ENCODE measurements at regions not wholly inside any gene's neighbourhood (a gene's known extent, or its start where the extent isn't known, plus 50 kb on each side); places are given as distances from the start of the nearest gene placed in this dataset.
A peak's percentile ranks its signal among the peaks of the same experiment; 100 is the strongest.

DNA sequence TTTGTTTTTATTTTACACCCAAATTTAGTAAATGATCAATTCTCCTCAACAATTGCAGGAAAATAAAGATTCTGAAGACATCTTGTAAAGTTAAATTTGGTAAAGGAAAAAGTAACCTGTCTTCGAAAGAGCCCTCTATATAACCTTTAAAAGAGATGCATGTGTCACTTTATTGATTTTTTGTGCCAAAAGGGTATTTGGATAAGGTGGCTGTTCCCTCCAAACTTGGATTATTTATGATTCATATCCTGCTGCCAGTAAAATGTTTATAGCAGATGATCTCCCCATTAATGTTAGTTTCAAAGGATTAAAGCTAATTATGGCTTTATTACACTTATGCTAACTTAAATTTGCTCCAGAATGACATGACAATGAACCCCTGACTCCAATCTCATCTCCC, 98.8 kb downstream of the DUSP6 start:
- DNase-seq, result no peak

GRCh38 chr12:89252284-89252683, 100.0 kb downstream of the DUSP6 start:
- no peak for DNase-seq

GRCh38 chr12:89251342-89252271, 100.7 kb downstream of the DUSP6 start:
- DNase-seq, result no peak

DNA sequence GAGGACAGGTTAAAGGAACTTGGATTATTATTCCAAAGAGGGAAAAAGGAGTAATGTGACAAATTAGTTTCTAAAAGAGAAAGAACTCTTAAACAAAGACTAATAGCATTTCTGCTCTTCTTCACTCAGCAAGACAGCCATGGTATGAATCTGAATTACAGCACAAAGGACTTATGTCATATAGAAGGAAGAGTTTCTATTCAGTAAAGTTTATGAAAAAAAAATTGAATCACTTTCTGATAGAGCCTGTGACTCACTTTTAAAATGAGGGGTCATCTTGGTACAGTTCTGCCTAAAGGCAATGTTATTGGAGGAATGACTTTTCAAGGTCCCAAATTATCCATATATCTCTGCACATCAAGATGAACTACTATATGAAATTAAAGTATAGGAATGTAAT, 101.7 kb downstream of the DUSP6 start:
- DNase-seq, result no peak

GRCh38 chr12:89250213-89250612, 102.1 kb downstream of the DUSP6 start:
- no peak for DNase-seq

DNA sequence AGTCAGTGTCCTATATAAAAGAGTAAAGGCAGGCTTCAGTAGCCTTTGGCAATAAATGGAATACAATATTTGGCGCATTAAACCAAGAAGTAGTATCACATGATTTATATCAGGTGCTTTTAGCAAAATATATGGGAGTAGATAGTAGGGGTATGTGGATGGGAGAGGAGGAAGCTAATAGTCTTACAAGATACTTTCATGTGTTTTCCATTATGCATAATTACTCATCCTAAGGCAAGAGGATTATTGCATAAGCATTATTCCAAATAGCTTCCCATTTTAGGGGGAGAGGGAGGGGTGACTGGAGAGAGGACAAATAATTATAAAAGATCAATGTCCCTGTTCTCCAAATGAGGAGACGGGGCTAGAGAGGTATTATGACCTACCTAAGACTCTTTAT, 104.3 kb downstream of the DUSP6 start:
- DNase-seq, result no peak

GRCh38 chr12:89247541-89247942, 104.8 kb downstream of the DUSP6 start:
- DNase-seq, result no peak

- DNase-seq, result peak in 1 of 2 experiments; percentile 47
Observed at GRCh38 chr12:89245090-89245489, 107.2 kb downstream of the DUSP6 start.

DNA sequence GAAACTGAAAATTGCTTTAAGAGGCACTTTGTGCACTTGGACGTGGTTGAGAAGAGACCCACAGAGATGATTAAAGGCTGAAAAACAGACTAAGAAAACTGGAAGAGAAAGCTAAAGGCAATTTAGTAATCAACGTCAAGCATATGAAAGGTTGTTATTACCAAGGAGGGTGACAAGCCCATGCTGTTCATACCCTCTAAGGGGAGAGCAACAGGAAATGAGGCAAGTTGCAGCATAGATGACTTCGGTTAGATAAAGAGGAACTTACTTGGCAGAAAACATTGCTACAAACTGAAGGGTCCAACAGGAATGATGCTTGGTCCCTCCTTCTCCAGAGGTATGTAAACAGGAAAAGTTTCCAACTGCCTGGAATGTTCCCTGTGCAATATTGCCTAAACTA, 107.8 kb downstream of the DUSP6 start:
- no peak for DNase-seq

DNA sequence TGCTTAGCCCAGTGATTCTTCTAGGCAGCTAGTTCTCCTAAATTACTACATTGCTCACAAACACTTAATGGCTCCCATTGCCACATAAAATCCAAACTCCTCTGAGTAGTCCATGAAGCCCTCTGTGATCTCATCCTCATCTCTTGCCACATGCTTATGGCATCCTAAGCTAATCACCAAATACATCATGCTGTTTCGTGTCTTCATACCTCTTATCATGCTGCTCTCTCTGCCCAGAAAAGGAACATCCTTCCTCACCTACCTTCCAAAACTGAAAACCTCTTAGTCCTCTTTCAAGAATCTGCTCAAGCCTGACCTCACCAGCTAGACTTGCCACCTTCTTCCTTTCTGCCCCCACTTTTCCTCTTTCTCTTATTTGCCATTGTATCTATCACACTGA, 108.5 kb downstream of the DUSP6 start:
- no peak for DNase-seq

DNA sequence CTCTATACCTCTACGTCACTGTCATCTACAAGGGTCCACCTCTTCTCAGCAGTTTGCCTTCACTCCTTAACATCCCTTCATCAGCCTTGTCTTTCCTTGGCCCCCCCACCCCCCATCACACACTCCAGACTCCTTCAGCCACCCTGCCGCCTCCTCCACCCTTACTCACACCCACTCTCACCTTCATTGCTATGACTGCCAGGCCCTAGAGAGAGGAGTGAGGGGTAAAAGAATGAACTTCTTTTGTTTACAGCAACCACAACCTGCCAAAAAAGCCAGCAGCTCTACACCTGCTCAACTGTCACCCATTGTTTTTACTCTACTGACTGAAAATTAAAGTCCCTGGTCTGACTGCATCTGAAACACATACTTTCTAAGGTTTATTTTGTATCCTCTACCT, 112.8 kb downstream of the DUSP6 start:
- DNase-seq, result no peak

- no peak for DNase-seq
Observed at GRCh38 chr12:89238593-89238992, 113.7 kb downstream of the DUSP6 start.

DNA sequence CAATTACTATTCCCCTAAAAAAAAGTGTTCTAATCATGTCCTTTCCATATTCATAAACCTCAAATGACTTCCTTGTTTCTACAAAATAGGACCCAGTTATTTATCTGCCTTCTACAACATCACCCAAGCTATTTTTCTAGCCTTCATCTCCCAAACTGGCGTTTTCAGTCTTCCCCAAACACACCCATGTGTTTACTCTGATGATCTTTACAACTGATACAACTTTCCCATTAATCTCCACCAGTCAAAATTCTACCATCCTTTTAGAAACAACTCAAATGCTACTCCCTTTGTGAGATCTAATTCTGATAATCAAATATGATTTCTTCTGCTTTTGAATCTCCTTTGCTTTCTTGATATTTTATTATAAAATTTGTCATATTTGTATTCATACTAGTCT, 114.5 kb downstream of the DUSP6 start:
- DNase-seq, result no peak

DNA sequence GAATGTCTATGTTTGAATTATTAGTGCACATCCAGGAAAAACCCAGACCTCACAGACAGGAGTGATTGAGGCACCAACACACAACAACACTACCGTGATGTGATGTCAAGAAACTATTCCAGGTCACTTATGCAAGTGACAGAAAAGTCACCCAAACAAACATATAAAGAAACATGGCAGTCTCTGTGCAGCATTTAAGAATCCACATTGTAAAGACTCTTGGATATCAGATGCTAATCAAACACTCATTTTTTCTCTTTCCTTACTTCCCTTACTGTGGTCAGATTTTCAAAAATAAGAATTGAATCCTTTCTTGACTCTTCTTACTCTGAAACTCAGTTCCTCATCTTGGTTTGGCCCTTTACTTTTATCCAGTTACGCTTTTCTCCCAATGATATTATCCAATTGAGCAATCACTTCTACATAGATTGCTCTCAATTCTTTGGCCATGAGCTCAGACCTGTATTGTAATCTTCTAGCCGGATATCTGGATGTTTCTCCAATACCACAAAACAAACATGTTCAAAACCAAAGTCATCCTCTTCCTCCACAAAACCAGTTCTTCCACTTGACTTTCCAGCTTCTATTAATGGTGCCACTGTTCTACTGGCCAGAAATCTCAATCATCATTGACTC, 115.4 kb downstream of the DUSP6 start:
- DNase-seq, result no peak

- DNase-seq, result no peak
Observed at GRCh38 chr12:89236237-89236636, 116.1 kb downstream of the DUSP6 start.

DNA sequence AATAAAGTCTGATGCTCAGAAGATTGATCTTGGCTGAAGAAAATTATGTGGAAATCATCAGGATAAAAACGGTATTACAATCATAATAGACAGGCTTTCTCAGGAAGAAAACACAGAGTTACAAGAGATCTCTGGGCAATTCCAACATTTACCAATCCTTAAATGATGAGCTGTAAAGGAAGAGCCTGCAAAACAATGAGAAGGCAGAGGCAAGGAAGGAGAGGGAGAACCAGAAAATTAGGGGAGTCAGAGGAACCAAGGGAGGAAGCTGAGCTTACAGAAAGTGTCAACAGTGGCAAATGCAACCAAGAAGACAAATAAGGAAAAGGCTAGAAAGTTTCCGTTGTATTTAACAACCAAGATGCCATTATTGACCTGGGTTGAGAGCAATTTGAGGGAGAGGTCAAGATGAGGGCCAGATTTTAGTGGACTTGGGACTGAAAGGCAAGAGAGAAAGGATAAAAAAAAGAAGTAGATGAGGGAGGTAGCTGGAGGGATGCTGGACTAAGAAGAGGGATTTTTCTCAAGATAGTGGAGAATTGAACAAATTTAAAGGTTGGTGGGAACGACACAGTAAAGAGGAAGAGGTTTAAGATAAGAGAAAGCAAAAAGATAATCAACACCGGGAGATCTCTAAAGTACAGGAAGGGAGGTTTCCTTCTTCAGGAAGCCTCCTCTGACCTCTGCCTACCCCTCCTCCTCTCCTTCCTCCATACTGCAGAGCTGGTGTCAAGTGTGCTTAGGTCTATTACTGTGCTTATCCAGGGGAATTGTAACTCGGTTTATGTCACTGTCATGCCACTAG, 116.9 kb downstream of the DUSP6 start:
- no peak for DNase-seq

DNA sequence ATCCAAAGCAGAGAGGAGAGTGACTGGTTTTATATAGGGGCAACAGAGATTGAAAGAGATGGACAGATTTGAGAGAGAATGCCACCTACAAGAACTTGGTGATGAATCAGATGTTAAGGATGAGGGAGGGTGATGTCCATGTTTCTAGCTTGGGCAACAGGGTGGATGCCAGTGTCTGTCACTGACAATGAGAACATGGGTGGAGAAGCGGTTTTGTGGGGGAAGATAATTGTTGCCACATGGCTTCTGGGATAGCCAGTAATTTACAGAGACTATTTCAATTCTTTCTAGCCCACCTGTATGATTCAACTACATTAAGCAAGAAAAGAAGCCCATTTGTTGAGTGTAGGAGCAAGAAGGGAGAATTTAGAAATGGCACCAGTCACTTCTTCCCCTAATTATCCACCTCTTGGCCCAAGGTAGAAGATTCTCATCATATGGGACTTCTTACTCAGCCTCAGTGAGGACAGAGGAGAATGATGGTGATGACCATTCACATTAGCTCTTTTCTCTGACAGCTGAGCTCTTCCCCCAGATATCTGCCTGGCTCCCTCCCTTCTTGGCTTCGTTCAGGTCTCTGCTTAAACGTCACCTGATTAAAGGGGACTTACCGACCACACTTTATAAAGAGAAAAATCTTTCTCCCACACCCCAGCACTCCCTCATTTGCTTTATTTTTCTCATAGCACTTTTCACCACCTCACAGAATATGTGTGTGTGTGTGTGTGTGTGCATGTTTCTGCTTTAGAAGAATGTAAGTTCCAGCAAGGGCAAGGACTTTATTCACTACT, 117.8 kb downstream of the DUSP6 start:
- DNase-seq, result no peak

- no peak for DNase-seq
Observed at GRCh38 chr12:89231686-89232085, 120.6 kb downstream of the DUSP6 start.

- no peak for DNase-seq
Observed at GRCh38 chr12:89230376-89231315, 121.7 kb downstream of the DUSP6 start.

DNA sequence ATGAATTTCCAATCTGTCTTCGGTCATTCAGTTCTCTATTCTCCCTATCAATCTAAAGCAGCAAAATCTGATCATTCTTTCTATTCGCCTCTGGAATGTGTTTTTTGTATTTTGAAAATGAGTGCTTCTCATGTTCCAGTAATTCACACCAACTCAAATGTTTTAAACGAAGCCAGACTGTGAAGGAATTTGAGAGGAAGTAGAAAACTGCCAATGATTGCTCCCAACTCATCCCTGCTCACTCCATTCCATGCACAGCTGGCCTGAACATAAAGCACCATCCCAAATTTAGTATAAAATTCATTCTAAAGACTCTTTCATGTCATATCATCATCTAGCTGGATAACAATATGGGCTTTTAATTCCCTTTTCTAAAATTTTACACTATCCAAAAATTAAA, 123.8 kb downstream of the DUSP6 start:
- no peak for DNase-seq

DNA sequence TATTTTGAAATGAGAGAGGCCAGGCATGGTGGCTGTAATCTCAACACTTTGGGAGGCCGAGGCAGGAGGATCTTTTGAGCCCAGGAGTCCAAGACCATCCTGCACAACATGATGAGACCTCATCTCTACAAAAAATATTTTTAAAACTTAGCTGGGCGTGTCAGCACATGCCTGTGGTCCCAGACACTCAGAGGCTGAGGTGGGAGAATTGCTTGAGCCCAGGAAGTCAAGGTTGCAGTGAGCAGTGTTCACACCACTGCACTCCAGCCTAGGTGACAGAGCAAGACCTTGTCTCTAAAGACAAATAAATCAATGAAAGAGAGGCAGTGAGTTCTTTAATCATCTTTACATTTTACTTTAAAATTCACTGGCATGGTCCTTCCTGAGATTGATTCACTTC, 124.5 kb downstream of the DUSP6 start:
- no peak for DNase-seq

Data from stimulated activated CD4-positive, alpha-beta T cell treated with anti-CD3 and anti-CD28 coated beads, Interleukin-4, amount 100 ng/mL, for 4 hours (primary cell).